ENCODE measurements at regions not wholly inside any gene's neighbourhood (a gene's known extent, or its start where the extent isn't known, plus 50 kb on each side); places are given as distances from the start of the nearest gene placed in this dataset.
A peak's percentile ranks its signal among the peaks of the same experiment; 100 is the strongest.

GRCh38 chr17:77696721-77697460 is 261.6 kb upstream of the TNRC6C start:
- peak overlapping the region in 1 of 2 donors; percentile 9 for H3K4me3 ChIP-seq
- no peak for TF ChIP-seq POLR2A (IDR thresholded peaks at IDR 0.05)
- TF ChIP-seq CTCF (IDR thresholded peaks at IDR 0.05) = no peak
- H3K27me3 ChIP-seq = no peaks in the 10 kb centered on the region
- H3K27ac ChIP-seq = peak overlapping the region; percentile 39 to 46
- H3K9me3 ChIP-seq = no peaks in the 10 kb centered on the region
- H3K36me3 ChIP-seq = no peaks in the 10 kb centered on the region
- intact Hi-C loops (cut with DNase I; ENCODE audit: low total_unique reads) = no loop called here
- no peaks in the 10 kb centered on the region for H3K4me1 ChIP-seq
- peak; percentile 52 to 53 for DNase-seq

DNA sequence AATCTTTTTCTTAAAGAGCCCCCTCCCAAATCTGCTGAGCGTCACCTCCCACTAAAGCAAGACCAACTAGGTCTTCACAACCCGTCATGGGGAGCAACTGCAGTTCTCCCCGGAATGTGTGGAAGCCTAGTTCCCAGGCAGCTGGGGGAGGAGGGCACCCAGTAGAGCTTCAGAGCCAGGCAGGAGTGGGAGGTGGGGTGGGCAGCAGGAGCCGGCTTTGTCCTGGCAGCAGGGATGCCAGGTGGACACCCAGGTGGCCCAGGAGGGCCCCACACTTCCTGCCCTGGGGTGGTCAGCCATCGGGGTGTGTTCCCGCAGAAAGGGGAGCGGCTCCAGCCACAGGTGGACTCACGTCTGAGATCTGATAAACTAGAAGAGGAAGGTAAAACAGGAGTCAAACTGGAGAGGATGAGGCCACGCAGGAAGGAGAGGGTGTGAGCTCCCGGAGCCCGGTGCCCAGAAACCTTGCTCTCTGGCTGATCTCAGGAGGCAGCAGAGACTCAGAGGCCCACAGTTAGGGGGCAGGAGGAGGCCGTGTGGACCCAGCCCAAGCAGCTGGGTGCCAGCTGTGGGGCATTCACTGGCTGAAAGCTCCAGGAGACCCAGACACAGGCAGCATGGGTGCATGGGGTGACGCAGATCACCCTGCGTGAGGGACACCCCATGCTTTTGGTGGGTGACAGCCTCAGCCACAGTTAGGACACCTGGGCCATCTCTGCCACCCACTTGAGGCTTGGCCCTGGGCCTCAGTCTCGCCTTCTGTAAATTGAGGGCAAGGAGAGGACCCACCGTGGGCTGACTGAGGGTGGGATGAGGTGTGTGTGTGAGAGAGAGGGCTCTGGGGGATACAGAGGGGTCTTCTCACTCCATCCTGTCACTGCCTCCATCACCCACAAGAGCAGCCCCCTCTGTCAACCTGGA is 260.8 kb upstream of the TNRC6C start:
- DNase-seq = no peak
- Histone ChIP-seq H3K27ac (peak overlapping the region; percentile 33 to 46), H3K36me3 (no peaks in the 10 kb centered on the region), H3K9me3 (no peaks in the 10 kb centered on the region), H3K4me3 (no peak overlapping the region), H3K27me3 (no peaks in the 10 kb centered on the region), H3K4me1 (no peaks in the 10 kb centered on the region)
- TF ChIP-seq CTCF (IDR thresholded peaks at IDR 0.05) (no peak), POLR2A (IDR thresholded peaks at IDR 0.05) (no peak)
- intact Hi-C loops (cut with DNase I; ENCODE audit: low total_unique reads) = no loop called here

DNA sequence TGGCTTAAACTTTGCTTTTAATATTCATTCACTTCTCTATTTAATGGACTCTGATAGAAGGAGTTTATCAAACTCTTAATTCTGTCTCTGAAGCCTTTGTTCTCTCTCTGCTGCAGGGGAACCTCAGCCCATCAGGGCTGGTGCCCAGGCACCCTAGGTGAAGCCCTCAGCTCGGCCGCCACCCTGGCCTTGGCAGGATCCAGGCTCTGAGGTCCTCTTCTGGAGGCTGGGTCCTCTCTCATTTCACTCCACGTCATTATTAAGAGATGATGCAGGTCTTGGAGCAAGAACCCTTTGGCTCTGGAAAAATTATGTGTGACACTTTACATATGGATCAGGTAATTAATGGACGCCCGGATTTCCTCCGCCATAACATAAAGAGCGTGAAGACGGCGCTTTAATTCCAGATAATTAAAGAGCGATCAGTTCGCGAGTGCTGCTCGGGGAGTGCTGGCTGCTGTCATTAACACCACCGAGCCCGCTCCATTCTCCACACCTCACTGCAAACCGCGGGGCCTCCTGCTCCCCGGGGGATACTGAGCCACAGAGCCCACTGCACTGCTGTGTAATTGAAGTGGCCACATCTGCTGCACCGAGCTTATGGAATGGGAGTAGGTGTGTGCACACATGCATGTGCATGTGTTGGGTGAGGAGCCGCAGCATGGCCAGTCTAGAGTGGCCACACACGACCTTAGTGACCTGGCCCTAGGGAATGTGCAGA is 259.4 kb upstream of the TNRC6C start:
- no peak for TF ChIP-seq CTCF (IDR thresholded peaks at IDR 0.05)
- TF ChIP-seq POLR2A (IDR thresholded peaks at IDR 0.05) = no peak
- Histone ChIP-seq H3K9me3 (peaks cover 0 to 2% of the 10 kb centered on the region in 2 donors), H3K4me1 (no peaks in the 10 kb centered on the region), H3K27ac (no peak overlapping the region), H3K4me3 (no peak overlapping the region), H3K27me3 (no peaks in the 10 kb centered on the region), H3K36me3 (no peaks in the 10 kb centered on the region)
- no peak for DNase-seq
- intact Hi-C loops (cut with DNase I; ENCODE audit: low total_unique reads) = no loop called here

- H3K4me3 ChIP-seq = no peak overlapping the region
- intact Hi-C loops (cut with DNase I; ENCODE audit: low total_unique reads) = no loop called here
- H3K4me1 ChIP-seq = no peaks in the 10 kb centered on the region
- H3K36me3 ChIP-seq = no peaks in the 10 kb centered on the region
- H3K27ac ChIP-seq = no peak overlapping the region
- TF ChIP-seq POLR2A (IDR thresholded peaks at IDR 0.05) (no peak), CTCF (IDR thresholded peaks at IDR 0.05) (no peak)
- DNase-seq = no peak
- H3K9me3 ChIP-seq = peaks cover 0 to 15% of the 10 kb centered on the region in 2 donors
- no peaks in the 10 kb centered on the region for H3K27me3 ChIP-seq
Observed at GRCh38 chr17:77700165-77700881, 258.2 kb upstream of the TNRC6C start.
